ENCODE measurements at regions not wholly inside any gene's neighbourhood (a gene's known extent, or its start where the extent isn't known, plus 50 kb on each side); places are given as distances from the start of the nearest gene placed in this dataset.

DNA sequence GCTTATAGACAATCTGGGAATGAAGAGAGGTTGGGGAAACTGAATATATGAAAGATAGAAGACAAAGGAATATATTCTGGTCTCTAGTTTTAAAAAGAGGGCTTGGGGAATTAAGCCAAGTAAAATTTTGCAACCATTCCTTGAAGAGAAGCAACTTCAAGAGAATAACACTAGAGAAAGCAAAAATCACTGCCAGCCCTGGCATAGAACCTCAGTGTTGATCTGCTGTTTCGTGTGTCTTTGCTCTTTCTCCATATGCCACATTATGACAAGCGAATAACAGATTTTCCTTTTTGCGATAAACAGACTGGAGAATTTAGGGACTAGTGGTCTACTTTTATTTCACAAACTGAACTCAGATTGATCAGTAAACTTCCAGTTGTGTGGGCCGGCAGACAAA is 132.7 kb downstream of the XPNPEP1 start:
- intact Hi-C loops (cut with micrococcal nuclease), result no loop called here
- H3K4me1 ChIP-seq (ENCODE audit: control insufficient read depth, insufficient read depth, low read length), result no peaks in the 10 kb centered on the region
- in situ Hi-C loops (cut with MboI; ENCODE audit: low sequenced_read_pairs), result no loop called here
- no peak overlapping the region for H3K14ac ChIP-seq (replicated peaks; ENCODE audit: low read depth, low read length)
- DNase-seq (no peak), ATAC-seq (ENCODE audit: low read depth) (no peak)
- H4K20me1 ChIP-seq (ENCODE audit: insufficient read depth, low read length), result no peaks in the 10 kb centered on the region
- no peak overlapping the region for H3K9ac ChIP-seq (ENCODE audit: low read depth, low read length)
- no peaks in the 10 kb centered on the region for H3K79me1 ChIP-seq (ENCODE audit: low read depth in 1 of 2, low read length in 2 of 2)
- H3K4ac ChIP-seq (ENCODE audit: low read depth, low read length), result no peak overlapping the region
- H4K8ac ChIP-seq (ENCODE audit: low read depth in 2 of 2, low read length in 2 of 2), result no peak overlapping the region
- no peak overlapping the region for H2BK15ac ChIP-seq (ENCODE audit: low read depth, low read length)
- H3K9me3 ChIP-seq (ENCODE audit: control insufficient read depth, insufficient read depth, low read length), result no peaks in the 10 kb centered on the region
- no peak overlapping the region for H2BK120ac ChIP-seq (ENCODE audit: low read depth, low read length)
- no peak overlapping the region for H3K56ac ChIP-seq (ENCODE audit: extremely low read depth, insufficient read depth, low read length)
- no peak overlapping the region for H3K27ac ChIP-seq (ENCODE audit: insufficient read depth, low read length)
- no peak overlapping the region for H3K4me2 ChIP-seq (ENCODE audit: low read depth, low read length)
- no CpG with 5 or more reads among the region's 4 CpGs for WGBS, 2 experiments (ENCODE audit: extremely low coverage in 2 of 2, insufficient read length in 1 of 2)
- no TSS peak for BruUV-seq (replicated peaks)
- dilution Hi-C loops (cut with HindIII; ENCODE audit: low sequenced_read_pairs, unreplicated experiment), result no loop called here
- H3K4me3 ChIP-seq (ENCODE audit: insufficient read depth, low read depth, low read length), result no peak overlapping the region
- no peak overlapping the region for H2AFZ ChIP-seq (replicated peaks; ENCODE audit: low read length, poor library complexity)
- H4K91ac ChIP-seq (ENCODE audit: insufficient read depth, low read depth, low read length), result no peak overlapping the region
- no peaks in the 10 kb centered on the region for H3K9me1 ChIP-seq (ENCODE audit: insufficient read depth, low read length)
- no peak overlapping the region for H4K5ac ChIP-seq (ENCODE audit: low read depth, low read length)
- no peak overlapping the region for H3K23ac ChIP-seq (ENCODE audit: low read depth, low read length)
- TF ChIP-seq NFE2L2 (IDR thresholded peaks at IDR 0.05; ENCODE audit: low read depth, low read length), result no peak
- TF ChIP-seq USF2 (IDR thresholded peaks at IDR 0.05; ENCODE audit: low read depth, low read length), result no peak
- no peak for TF ChIP-seq POLR2A (IDR thresholded peaks at IDR 0.05; ENCODE audit: low read depth, low read length)
- TF ChIP-seq, protein P1, sequence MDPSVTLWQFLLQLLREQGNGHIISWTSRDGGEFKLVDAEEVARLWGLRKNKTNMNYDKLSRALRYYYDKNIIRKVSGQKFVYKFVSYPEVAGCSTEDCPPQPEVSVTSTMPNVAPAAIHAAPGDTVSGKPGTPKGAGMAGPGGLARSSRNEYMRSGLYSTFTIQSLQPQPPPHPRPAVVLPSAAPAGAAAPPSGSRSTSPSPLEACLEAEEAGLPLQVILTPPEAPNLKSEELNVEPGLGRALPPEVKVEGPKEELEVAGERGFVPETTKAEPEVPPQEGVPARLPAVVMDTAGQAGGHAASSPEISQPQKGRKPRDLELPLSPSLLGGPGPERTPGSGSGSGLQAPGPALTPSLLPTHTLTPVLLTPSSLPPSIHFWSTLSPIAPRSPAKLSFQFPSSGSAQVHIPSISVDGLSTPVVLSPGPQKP (IDR thresholded peaks at IDR 0.05; ENCODE audit: borderline replicate concordance, low read depth, low read length), result no peak
- no peak for TF ChIP-seq CHD1 (IDR thresholded peaks at IDR 0.05; ENCODE audit: low read depth, low read length)
- TF ChIP-seq RAD21 (IDR thresholded peaks at IDR 0.05; ENCODE audit: low read length), result no peak
- no peak for TF ChIP-seq RCOR1 (IDR thresholded peaks at IDR 0.05; ENCODE audit: insufficient replicate concordance, low read length)
- TF ChIP-seq CTCF (conservative IDR thresholded peaks at IDR 0.05; ENCODE audit: low read depth, low read length), result no peak
- no peak for TF ChIP-seq MXI1 (IDR thresholded peaks at IDR 0.05; ENCODE audit: borderline replicate concordance, low read depth, low read length)
- no peak for TF ChIP-seq BHLHE40 (IDR thresholded peaks at IDR 0.05; ENCODE audit: low read depth, low read length)
- no peak for TF ChIP-seq CEBPB (IDR thresholded peaks at IDR 0.05; ENCODE audit: low read depth, low read length)
- no peak for TF ChIP-seq FOS (IDR thresholded peaks at IDR 0.05; ENCODE audit: low read depth, low read length)
- no peak for TF ChIP-seq RFX5 (IDR thresholded peaks at IDR 0.05; ENCODE audit: low read depth, low read length)
- no peak for TF ChIP-seq MAZ (IDR thresholded peaks at IDR 0.05; ENCODE audit: borderline replicate concordance, low read depth, low read length)
- TF ChIP-seq SMC3 (IDR thresholded peaks at IDR 0.05; ENCODE audit: low read depth, low read length), result no peak
- TF ChIP-seq MAFK (IDR thresholded peaks at IDR 0.05; ENCODE audit: low read depth, low read length), result no peak
- H2AK9ac ChIP-seq (replicated peaks; ENCODE audit: low read depth, low read length, poor library complexity), result no peak overlapping the region
- POLR2A ChIA-PET (ENCODE audit: unreplicated experiment), result no interaction called here
- CTCF ChIA-PET, result no interaction called here
- H2BK5ac ChIP-seq (ENCODE audit: low read depth, low read length, poor library complexity, severe bottlenecking), result no peak overlapping the region
- no peak overlapping the region for H3K18ac ChIP-seq (ENCODE audit: low read depth, low read length)
- no peak overlapping the region for H2BK20ac ChIP-seq (ENCODE audit: low read depth, low read length)
- no peak overlapping the region for H2AK5ac ChIP-seq (ENCODE audit: low read depth, low read length)
- no peaks in the 10 kb centered on the region for H3K36me3 ChIP-seq (ENCODE audit: control insufficient read depth, insufficient read depth, low read length)
- no peaks in the 10 kb centered on the region for H3K27me3 ChIP-seq (ENCODE audit: control insufficient read depth, insufficient read depth, low read length)

All from IMR-90 (cell line).